Hematopoietic multipotent progenitor cell treated with erythropoietin and hydrocortisone succinate and interleukin-3 and kit ligand, for 6 days (in vitro differentiated cells): ENCODE measurements at regions not wholly inside any gene's neighbourhood (a gene's known extent, or its start where the extent isn't known, plus 50 kb on each side); places are given as distances from the start of the nearest gene placed in this dataset.

Experiments
- DNase-seq: peaks from one replicate; pipeline ENCODE4 v3.0.0-alpha.2; 2015

GRCh38 chr10:83253011-83253671 lies 886.2 kb upstream of the GHITM start:
- DNase-seq = no peak

DNA sequence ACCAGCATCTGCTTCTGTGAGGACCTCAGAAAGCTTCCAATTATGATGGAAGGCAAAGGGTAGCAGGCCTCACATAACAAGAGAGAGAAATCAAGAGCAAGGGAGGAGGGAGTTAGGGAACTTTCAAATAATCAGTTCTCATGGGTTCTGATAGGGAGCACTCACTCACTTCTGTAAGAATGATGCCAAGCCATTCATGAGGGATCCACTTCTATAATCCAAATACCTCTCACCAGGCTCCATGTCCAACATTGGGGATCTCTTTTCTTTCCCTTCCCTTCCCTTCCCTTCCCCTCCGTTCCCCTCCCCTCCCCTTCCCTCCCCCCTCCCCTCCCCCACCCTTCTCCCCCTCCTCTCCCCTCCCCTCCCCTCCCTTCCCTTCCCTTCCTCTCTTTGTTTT lies 884.6 kb upstream of the GHITM start:
- DNase-seq = no peak

DNA sequence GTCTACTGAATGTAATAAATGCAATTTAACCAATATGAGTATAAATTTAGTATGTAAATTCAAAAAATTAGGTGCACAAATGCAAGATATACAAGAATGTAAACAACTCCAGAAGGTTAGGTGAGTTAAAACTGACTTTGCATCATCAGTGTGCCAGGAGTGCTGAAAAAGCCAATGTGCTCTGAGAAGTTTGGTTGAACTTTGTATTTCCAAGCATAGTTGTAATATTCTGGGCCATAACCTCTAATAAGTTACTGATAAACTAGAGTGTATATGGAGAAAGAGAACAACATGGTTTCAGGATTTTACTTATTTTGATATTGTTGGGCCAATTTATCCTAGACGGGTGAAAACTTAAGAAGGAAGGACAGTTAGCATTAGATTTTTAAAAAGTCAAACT lies 876.9 kb upstream of the GHITM start:
- DNase-seq = no peak

GRCh38 chr10:83272666-83273434 lies 866.5 kb upstream of the GHITM start:
- no peak for DNase-seq

DNA sequence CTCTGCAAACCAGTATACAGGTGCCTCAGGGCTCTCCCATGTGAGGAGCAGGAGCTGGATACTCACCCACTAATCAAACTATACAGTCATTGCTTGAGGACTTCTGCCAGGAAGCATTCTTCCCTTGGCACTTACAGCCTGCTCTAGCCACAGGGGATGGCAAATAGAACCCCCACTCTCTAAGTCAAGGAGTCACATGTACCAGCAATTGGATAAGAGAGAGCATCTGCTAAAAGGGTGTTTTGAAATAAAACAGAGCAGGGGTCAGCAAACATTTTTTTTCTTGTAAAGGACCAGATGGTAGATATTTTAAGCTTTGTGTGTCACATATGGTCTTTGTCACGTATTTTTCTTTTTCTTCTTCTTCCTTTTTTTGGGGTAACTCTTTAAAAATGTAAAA lies 865.2 kb upstream of the GHITM start:
- no peak for DNase-seq

DNA sequence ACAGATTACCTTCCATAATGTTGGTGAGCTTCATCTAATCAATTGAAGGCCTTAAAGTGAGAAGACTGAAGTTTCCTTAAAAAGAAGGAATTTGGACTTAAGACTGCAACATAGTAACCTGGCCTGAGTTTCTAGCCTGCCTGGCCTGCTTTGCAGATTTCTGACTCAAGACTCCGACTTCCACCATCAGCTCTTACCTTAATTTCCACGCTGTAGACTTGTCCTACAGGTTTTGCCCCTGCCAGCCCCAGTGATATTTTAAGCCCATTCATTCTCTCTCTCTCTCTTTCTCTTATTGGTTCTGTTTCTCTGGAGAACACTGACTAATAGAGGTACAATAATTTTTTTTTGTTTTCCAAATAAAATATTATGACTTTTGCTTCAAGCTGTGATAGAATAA lies 862.3 kb upstream of the GHITM start:
- no peak for DNase-seq

DNA sequence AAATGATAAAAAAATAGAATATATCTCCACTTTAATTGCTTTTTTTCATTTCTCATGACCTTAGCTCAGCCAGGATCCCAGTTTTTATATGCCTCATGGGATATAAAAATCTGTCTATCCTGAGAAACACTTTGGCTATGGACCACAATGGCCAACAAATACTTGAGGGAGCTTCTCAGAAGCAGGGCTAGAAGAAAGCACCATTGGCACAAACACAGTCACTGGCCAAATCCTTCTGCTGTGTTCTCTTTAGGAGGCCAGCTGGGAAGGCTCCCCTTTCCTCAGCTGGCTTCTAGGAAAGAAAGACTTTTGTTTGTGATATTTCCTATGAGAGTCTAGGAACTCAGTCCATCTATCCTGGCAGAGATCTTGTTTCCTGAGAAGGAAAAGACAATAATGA lies 856.2 kb upstream of the GHITM start:
- no peak for DNase-seq

DNA sequence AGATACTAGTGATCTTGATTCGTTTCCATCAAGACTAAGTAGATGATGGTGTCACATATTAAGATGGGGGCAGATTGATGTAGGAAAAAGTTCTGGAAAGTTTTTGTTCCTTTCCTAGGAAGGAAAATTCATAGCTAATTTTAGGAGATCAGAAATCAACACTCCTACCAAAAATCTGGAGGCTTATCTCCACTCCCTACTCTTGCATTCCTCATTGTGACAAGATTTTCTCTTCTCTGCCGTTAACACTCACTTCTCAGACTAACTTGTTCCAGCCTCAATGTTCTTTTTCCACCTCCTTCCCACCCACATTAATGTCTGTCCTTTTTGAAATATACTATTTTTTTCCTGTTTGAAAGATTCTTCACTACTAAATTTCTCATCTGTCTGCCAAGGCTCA lies 851.9 kb upstream of the GHITM start:
- DNase-seq = no peak

DNA sequence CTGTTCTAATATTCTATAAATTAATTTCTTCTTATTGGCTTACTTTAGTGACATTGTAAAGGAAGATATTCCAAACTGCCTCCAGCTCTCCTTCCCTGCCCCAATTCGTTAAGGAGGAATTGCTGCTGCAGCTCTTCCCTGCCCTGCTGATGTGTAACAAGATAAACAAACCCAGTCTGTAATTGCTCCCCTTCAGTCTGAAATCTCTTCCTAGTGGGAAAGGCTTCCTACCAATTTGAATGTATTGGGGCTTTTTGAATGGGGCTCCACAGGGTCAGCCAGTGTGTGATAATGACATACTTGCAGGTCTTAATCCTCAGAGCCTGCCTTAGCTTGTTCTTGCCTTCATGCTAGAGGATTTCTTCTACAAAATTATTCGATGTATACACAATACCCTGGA lies 849.9 kb upstream of the GHITM start:
- no peak for DNase-seq

DNA sequence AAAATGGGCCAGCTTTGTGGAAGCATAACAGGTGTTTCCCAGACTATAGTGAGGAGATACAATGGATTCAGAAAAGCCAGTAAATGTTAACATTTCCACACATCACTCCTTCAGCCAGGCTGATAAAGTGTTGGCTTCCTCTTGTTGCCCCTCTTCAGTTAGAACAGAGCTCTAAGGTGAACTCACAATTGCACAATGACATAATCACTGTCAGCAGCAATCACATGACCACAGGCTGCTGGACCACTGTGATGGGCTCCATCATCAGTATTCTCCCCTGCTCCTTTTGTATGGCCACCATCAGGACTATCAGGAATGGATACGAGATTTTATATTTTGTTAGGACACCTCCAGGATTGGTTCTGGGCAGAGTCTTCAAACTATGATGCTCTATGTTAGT lies 849.4 kb upstream of the GHITM start:
- DNase-seq = no peak

DNA sequence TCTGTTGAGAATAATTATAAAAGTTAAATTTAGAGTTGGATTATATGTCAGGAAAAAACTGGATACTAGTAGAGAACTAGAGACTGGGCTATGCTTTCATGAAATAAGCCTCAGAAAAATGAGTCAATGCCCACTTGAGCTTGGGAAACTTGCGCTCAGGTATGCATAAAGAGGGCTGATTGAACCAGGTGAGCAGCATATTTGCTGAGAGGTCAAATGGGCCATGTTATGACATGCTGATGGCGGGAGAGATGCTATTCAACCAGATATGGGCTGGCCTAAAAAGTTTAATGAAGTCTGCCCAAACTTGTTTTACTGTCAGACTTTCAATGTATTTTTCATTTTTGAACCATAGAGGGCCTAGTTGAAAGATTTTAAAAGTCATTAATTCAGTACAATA lies 837.6 kb upstream of the GHITM start:
- DNase-seq = no peak

GRCh38 chr10:83302623-83303022 lies 836.7 kb upstream of the GHITM start:
- DNase-seq = no peak

DNA sequence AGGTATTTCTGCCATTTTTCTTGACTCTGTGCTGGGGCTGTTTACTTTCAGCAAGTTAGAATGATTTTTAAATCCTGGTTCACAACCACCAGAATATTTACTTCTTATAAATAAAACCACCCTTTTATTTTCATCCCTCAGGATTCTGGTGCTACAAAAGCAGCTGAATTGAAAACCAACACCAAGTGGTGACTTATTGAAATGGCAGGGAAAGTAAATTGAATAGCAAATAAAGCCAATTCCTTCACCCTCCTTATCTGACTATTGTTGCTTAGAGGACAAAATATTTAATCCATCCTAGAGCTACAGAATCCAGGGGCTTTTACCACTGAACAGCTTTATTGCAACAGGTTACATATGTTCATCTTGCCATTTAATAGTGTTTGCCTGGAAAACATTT lies 828.6 kb upstream of the GHITM start:
- DNase-seq = no peak

DNA sequence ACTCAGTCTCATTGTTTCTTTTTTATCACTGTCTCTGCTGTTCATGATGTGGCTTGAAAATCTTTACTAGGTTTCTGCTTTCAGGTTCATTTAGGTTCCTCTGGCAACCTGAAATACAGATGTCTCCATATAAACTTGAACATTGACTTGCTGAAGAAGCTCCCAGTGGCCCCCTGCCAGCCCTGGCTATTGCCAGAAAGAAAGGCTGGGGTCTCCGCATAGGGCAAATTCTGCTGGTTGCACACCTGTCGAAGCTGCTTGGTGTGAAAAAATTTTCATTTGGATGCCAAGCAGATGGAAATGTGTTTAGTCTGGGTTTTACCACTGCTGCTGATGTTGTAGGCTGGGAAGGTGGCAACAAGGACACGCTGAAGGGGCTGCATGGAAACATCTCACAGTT lies 826.7 kb upstream of the GHITM start:
- no peak for DNase-seq

GRCh38 chr10:83332690-83333089 lies 806.6 kb upstream of the GHITM start:
- no peak for DNase-seq

GRCh38 chr10:83333566-83333965 lies 805.7 kb upstream of the GHITM start:
- DNase-seq = no peak

GRCh38 chr10:83343676-83344075 lies 795.6 kb upstream of the GHITM start:
- no peak for DNase-seq

GRCh38 chr10:83346266-83346910 lies 792.9 kb upstream of the GHITM start:
- DNase-seq = no peak

DNA sequence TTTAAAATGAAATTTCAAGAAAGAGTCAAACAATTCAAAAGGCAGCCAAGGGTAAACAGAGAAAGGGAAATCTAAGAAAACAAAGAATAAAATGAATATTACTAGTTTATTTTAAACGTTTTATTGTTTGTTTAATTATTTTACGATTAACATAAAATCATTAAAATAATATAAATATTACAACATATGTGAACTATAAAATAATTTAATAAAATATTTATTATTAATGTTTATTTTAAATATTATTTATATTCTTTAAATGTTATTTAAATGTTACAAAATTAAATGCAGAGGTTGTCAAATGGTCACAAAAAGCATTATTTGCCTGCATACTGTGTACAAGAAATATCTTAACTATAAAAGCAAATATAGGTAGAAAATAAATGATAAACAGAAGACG lies 786.7 kb upstream of the GHITM start:
- no peak for DNase-seq

DNA sequence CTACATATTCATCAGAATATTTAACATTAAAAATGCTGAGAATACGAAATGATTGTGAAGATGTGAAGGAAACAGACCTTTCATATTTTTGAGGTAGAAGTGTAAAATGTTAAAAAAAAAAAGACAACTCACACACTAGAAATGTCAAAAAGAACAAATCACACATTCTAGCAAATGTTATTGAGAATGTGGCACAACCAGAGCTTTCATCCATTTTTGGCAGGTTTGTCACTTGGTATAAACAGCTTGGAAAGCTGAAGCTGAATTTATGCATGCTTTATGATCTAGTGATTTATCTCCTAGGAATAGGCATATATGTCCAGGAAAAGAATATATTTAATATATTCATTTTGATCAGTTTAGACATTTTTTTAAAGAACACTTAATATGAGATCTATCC lies 784.9 kb upstream of the GHITM start:
- DNase-seq = no peak

DNA sequence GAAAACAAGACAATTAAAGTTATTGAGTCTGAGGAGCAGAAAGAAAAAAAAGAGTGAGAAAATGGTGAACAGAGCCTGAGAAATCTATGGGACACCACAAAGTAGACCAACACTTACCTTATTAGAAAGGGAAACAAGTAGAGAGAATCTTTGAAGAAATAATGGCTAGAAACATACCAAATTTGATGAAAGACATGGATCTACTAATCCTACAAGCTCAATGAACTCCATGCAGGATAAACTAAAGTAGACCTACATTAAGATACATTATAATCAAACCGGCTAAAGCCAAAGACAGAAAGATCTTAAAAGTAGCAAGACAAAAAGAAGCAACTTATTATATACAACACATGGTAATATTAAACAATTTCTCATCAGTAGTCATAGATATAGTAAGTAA lies 782.3 kb upstream of the GHITM start:
- no peak for DNase-seq

- no peak for DNase-seq
Observed at GRCh38 chr10:83357627-83358026, 781.7 kb upstream of the GHITM start.

DNA sequence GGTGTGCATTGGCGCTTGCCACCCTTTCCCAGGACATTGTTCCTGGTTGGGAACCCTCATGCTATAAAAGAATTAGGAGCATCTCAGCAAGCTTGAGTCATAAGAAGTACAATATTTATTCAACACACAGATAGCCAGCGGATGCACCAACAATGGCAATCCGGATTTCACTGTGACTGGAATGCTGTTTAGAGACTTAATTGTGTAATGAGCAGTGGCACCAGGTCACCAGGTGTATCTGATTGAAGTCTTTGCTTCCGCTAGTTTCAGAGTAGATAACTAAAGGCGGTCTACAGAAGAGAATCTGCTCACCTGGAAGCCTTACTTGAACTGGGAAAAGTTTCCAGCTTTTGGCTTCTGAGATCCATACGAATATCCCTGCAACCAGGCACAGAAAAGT lies 772.3 kb upstream of the GHITM start:
- DNase-seq = no peak

DNA sequence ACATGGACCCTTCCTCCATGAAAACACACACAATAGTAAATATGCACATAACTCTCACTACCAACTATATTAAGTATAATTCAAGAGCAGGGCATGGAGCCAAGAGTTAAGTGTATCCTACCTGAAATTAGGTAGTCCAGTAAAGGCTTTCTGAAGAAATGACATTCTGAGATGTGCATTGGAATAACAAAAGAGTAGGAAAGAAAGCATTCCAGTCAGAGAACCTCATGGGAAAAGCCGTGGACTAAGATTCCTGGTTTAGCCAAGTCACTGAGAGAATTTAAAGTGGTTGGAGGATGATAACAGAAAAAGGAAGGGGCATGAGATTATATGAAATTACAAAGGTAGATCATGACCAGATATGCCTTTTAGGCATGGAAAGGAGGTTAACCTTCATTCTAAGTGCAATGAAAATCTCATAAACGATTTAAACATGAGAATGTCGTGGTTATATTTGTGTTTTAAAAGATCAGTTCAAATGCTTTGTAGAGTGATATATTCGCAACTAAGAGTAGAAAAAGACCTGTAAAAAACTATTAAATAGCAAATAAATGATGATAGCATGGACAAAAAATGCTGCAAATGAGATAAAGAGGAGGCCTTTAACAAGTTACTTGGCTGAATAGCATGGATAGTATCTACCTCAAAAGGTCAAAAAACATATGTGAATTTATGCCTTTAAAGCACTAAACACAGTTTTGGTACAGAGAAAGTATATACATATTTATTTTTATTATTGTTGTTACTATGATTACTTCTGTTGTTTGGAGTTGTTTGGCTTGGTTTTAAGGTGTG lies 767.4 kb upstream of the GHITM start:
- DNase-seq = no peak
